ENCODE measurements at regions not wholly inside any gene's neighbourhood (a gene's known extent, or its start where the extent isn't known, plus 50 kb on each side); places are given as distances from the start of the nearest gene placed in this dataset.

DNA sequence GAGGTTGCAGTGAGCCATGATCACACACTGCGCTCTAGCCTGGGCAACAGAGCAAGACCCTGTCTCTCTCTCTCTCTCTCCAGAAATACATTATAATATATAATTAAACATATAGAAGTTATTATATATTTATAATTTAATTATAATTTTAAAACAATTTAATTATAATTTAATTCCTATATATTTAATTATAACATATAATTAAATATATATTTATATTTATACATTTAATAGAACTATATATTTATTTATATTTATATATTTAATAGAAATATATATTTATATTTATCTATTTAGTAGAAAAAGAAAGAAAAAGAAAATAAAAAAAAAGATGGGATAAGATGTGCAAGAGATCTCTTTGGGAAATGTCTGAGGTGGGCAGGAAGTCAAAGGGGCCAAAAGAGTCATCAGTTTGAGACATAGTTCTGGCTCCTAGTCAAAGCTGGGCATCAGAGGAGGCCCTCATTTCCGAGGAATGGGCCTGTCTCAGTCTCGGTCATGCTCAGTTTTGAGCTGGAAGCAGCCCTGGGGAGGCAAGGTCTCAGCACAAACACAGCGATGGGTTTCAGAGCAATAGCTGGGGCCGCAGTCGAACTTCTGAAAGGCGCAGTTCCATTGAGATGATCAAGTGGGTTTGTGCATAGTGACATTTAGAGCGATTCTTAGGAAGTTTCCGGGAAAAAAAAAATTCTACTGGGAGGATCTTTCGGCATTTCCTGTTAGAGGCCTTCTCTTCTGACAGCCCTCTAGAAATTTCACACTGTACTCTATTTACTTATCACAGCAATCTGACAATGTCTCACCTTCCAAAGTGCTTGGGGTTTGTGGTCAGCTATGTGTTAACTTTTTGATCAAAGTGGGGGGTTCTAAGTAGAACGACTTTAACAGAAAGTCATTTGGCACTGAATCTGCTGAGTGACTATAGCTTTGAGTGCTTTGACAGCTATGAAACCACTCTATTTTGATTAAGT is 58.7 kb upstream of the GZMB start:
- H3K9me2 ChIP-seq (ENCODE audit: low read depth, low read length) = no peaks in the 10 kb centered on the region
- H3K9me3 ChIP-seq (ENCODE audit: low read length) = no peaks in the 10 kb centered on the region
- H2AFZ ChIP-seq (ENCODE audit: low read length) = no peak overlapping the region
- H3K4me1 ChIP-seq (ENCODE audit: insufficient read depth, low read length, severe bottlenecking) = no peaks in the 10 kb centered on the region
- TF ChIP-seq EZH2 (IDR thresholded peaks at IDR 0.05; ENCODE audit: borderline replicate concordance, low read length) = no peak
- no peak for TF ChIP-seq CTCF (IDR thresholded peaks at IDR 0.05; ENCODE audit: low read length)
- H3F3A ChIP-seq (ENCODE audit: insufficient read depth, low read length) = no peaks in the 10 kb centered on the region
- no peak overlapping the region for H3K9ac ChIP-seq (ENCODE audit: low read length)
- no peak overlapping the region for H3K4me3 ChIP-seq (ENCODE audit: low read depth, low read length, poor library complexity, severe bottlenecking)
- no peaks in the 10 kb centered on the region for H3K27me3 ChIP-seq (ENCODE audit: insufficient read depth, low read length)
- no peak overlapping the region for H3K27ac ChIP-seq (ENCODE audit: low read depth, low read length, poor library complexity, severe bottlenecking)
- no peaks in the 10 kb centered on the region for H3K79me2 ChIP-seq (ENCODE audit: insufficient read depth, low read length)
- no peaks in the 10 kb centered on the region for H3K36me3 ChIP-seq (ENCODE audit: insufficient read depth, low read length)
- no peak overlapping the region for H3K4me2 ChIP-seq (ENCODE audit: low read length)
- H4K20me1 ChIP-seq (ENCODE audit: insufficient read depth, low read length) = no peaks in the 10 kb centered on the region

DNA sequence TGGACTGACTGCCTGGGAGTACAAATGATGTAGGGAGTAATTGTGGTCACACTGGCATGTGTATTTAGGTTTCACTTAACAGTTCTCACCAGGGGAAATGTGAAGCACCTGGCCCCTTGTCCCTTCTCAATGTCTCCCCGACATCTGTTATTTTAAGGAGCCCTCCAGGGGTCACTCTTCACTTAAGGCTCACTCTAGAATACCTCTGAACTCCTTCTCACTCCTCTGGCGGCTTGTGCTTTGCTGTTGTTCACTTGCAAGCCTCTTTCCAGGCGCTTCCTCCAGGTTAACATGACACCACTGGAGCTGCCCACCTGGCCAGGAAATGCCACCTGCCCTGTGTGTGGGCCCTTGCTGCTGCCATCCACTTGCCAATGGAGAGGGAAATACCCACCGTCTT is 56.5 kb upstream of the GZMB start:
- H4K20me1 ChIP-seq (ENCODE audit: insufficient read depth, low read length) = no peaks in the 10 kb centered on the region
- H3K27ac ChIP-seq (ENCODE audit: low read depth, low read length, poor library complexity, severe bottlenecking) = no peak overlapping the region
- H3K9me2 ChIP-seq (ENCODE audit: low read depth, low read length) = no peaks in the 10 kb centered on the region
- no peaks in the 10 kb centered on the region for H3K4me1 ChIP-seq (ENCODE audit: insufficient read depth, low read length, severe bottlenecking)
- no peak overlapping the region for H3K4me2 ChIP-seq (ENCODE audit: low read length)
- no peaks in the 10 kb centered on the region for H3K79me2 ChIP-seq (ENCODE audit: insufficient read depth, low read length)
- H3K4me3 ChIP-seq (ENCODE audit: low read depth, low read length, poor library complexity, severe bottlenecking) = no peak overlapping the region
- no peak overlapping the region for H2AFZ ChIP-seq (ENCODE audit: low read length)
- no peaks in the 10 kb centered on the region for H3K27me3 ChIP-seq (ENCODE audit: insufficient read depth, low read length)
- H3K9me3 ChIP-seq (ENCODE audit: low read length) = no peaks in the 10 kb centered on the region
- TF ChIP-seq EZH2 (IDR thresholded peaks at IDR 0.05; ENCODE audit: borderline replicate concordance, low read length) = no peak
- no peak for TF ChIP-seq CTCF (IDR thresholded peaks at IDR 0.05; ENCODE audit: low read length)
- H3K36me3 ChIP-seq (ENCODE audit: insufficient read depth, low read length) = no peaks in the 10 kb centered on the region
- H3F3A ChIP-seq (ENCODE audit: insufficient read depth, low read length) = no peaks in the 10 kb centered on the region
- no peak overlapping the region for H3K9ac ChIP-seq (ENCODE audit: low read length)

GRCh38 chr14:24688030-24688658 is 54.2 kb upstream of the GZMB start:
- Histone ChIP-seq H3K9me3 (ENCODE audit: low read length) (no peaks in the 10 kb centered on the region), H3K36me3 (ENCODE audit: insufficient read depth, low read length) (no peaks in the 10 kb centered on the region), H3K79me2 (ENCODE audit: insufficient read depth, low read length) (no peaks in the 10 kb centered on the region), H3K27ac (ENCODE audit: low read depth, low read length, poor library complexity, severe bottlenecking) (no peak overlapping the region), H3F3A (ENCODE audit: insufficient read depth, low read length) (no peaks in the 10 kb centered on the region), H3K4me1 (ENCODE audit: insufficient read depth, low read length, severe bottlenecking) (no peaks in the 10 kb centered on the region), H3K4me2 (ENCODE audit: low read length) (no peak overlapping the region), H4K20me1 (ENCODE audit: insufficient read depth, low read length) (no peaks in the 10 kb centered on the region), H3K4me3 (ENCODE audit: low read depth, low read length, poor library complexity, severe bottlenecking) (no peak overlapping the region), H2AFZ (ENCODE audit: low read length) (no peak overlapping the region), H3K9ac (ENCODE audit: low read length) (no peak overlapping the region), H3K9me2 (ENCODE audit: low read depth, low read length) (no peaks in the 10 kb centered on the region), H3K27me3 (ENCODE audit: insufficient read depth, low read length) (no peaks in the 10 kb centered on the region)
- TF ChIP-seq EZH2 (IDR thresholded peaks at IDR 0.05; ENCODE audit: borderline replicate concordance, low read length) (no peak), CTCF (IDR thresholded peaks at IDR 0.05; ENCODE audit: low read length) (no peak)

All from OCI-LY1 (cell line).